Right lobe of liver (tissue), 6 donors: ENCODE measurements at regions not wholly inside any gene's neighbourhood (a gene's known extent, or its start where the extent isn't known, plus 50 kb on each side); places are given as distances from the start of the nearest gene placed in this dataset.
A peak's percentile ranks its signal among the peaks of the same experiment; 100 is the strongest.

Source experiments
- ATAC-seq, 4 donors: fragments of 200-7000 bp; cut with Tn5 transposase; one replicate each; pipeline ENCODE4 v1.9.1; 2020; ENCODE audit warnings: mild to moderate bottlenecking in 4 of 4, moderate library complexity in 4 of 4
- DNase-seq, 3 donors: peaks; one replicate each; pipeline ENCODE4 v3.0.0-alpha.2; 2020
- H3K27ac ChIP-seq, 3 donors: fragments of 200-600 bp; one replicate each; pipeline ENCODE4 v1.8.0; 2022
- H3K27me3 ChIP-seq, 2 donors: fragments of 200-600 bp; one replicate each; pipeline ENCODE4 v1.8.0; 2022
- H3K36me3 ChIP-seq, 4 donors: fragments of 200-600 bp; sonication (generic) in 1 of 4; one replicate each; pipeline versions ENCODE4 v1.5.1 to v1.8.0; 2017 to 2022; ENCODE audit warnings: control low read depth in 1 of 4
- H3K4me1 ChIP-seq, 4 donors: fragments of 200-600 bp; sonication (generic) in 1 of 4; one replicate each; pipeline versions ENCODE4 v1.5.1 to v1.8.0; 2017 to 2022; ENCODE audit warnings: control low read depth in 1 of 4
- H3K4me3 ChIP-seq, 3 donors: fragments of 200-600 bp; one replicate each; pipeline ENCODE4 v1.8.0; 2022
- H3K9me3 ChIP-seq, 4 donors: fragments of 200-600 bp; sonication (generic) in 1 of 4; one replicate each; pipeline versions ENCODE4 v1.5.1 to v1.8.0; 2017 to 2022; ENCODE audit warnings: control low read depth in 1 of 4
- POLR2A ChIP-seq: fragments of 450-650 bp; IDR thresholded peaks from one replicate; pipeline ENCODE4 v1.6.1; 2017; ENCODE audit warnings: antibody characterized with exemption, mild to moderate bottlenecking
- WGBS: methylation state at CpG from one replicate; pipeline ENCODE4 v1.1.6; 2018; ENCODE audit warnings: low coverage, low lambda C conversion rate; ENCODE audit not compliant: insufficient coverage; ENCODE audit errors: missing lambda C conversion rate; 5-methylcytosine and 5-hydroxymethylcytosine counted together
- intact Hi-C, 2 donors: fragments of 100-400 bp; cut with DNase I; formaldehyde crosslinking; loops; one replicate each; pipeline versions ENCODE4 v1.11.2 to v1.14.1; 2022
- TF ChIP-seq, protein P1 (sequence below), 4 donors: fragments of 200-600 bp in 3 of 4; fragments of 450-650 bp in 1 of 4; IDR thresholded peaks; one replicate each; pipeline versions ENCODE4 v1.5.1 to v1.8.0; 2016 to 2022; ENCODE audit warnings: antibody characterized with exemption in 4 of 4, mild to moderate bottlenecking in 2 of 4
- donor health status: DM: no; HTN: yes; CAD: no.
- donor health status: DM: no; HTN: no; CAD: no.
- donor health status: DM: no; HTN: no; CAD: no.
- donor health status: DM: no; HTN: yes; CAD: no.
- donor health status: DM: no; HTN: yes; CAD: no.

DNA sequence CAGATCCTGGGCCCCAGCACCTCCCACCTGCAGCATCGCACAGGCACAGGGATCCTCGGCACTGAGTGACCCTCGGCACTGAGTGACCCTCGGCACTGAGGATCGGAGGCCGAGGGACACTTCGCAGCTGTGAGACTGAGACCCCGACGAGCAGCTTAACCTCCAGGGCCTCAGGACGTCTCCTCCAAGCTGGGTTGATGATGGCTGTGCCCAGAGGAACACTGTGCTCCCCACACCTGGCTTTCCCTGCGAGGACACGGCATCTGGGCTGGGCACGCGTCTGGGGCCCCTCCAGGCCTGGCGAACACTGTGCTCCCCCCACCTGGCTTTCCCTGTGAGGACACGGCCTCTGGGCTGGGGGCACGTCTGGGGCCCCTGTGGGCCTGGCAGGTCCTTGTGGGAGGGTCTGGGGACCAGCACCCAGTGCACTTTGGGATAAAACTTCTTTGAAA is 158.3 kb upstream of the PPP2R2D start:
- intact Hi-C loops = no loop called here
- no CpG with 5 or more reads among the region's 17 CpGs for WGBS
- Histone ChIP-seq H3K36me3 (no peaks in the 10 kb centered on the region), H3K4me3 (no peak overlapping the region), H3K9me3 (no peaks in the 10 kb centered on the region), H3K27ac (no peak overlapping the region), H3K4me1 (no peaks in the 10 kb centered on the region), H3K27me3 (no peaks in the 10 kb centered on the region)
- DNase-seq = peak in 1 of 3 donors; percentile 40
- no peak for ATAC-seq
- TF ChIP-seq POLR2A = no peak

DNA sequence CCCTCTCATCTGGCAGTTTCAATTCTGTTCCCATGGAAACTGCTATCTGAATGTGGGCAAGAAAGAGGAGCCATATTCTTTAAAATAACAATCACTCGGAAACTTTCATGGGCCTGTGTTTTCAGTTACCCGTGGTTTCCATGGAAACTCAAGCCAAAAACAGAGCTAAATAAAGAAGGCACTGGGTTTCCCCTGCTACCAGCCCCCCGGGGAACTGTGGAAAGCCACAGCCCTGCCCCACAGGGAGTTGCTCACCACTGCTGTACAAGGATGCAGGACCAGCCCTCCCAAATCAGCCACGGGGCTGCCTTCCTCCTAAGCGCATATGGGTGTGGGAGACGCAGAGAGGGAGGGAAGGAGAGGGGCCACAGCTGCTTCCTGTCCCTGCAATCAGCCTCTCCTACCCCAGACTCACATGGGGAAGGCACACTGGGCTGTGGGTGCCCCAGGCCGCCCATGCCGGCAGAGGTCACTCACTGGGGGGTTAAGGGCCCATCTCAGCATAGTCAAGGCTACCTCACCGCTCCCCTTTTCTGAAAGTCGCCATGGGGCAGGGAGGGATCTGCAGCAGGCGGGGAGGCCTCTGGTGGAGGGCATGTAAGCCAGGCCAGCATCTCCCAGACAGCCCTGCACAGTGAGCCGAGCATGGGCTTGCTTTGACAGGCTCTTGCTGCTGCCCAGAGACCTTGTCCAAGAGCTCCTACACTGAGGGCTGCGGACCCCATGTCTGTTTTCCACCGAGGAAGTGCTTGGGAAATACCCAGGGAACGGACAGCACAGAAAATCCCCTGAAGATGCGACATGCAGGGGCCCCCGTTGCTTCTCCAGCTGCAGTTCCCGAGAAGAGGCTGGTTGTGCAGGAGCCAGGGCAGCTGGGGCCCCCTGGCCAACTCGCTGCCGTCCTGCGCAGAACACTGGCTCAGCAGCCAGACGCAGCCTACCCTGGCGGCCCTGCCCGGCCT is 157.3 kb upstream of the PPP2R2D start:
- TF ChIP-seq, protein P1, sequence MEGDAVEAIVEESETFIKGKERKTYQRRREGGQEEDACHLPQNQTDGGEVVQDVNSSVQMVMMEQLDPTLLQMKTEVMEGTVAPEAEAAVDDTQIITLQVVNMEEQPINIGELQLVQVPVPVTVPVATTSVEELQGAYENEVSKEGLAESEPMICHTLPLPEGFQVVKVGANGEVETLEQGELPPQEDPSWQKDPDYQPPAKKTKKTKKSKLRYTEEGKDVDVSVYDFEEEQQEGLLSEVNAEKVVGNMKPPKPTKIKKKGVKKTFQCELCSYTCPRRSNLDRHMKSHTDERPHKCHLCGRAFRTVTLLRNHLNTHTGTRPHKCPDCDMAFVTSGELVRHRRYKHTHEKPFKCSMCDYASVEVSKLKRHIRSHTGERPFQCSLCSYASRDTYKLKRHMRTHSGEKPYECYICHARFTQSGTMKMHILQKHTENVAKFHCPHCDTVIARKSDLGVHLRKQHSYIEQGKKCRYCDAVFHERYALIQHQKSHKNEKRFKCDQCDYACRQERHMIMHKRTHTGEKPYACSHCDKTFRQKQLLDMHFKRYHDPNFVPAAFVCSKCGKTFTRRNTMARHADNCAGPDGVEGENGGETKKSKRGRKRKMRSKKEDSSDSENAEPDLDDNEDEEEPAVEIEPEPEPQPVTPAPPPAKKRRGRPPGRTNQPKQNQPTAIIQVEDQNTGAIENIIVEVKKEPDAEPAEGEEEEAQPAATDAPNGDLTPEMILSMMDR (IDR thresholded peaks at IDR 0.05) = no peak
- no peak for TF ChIP-seq POLR2A
- Histone ChIP-seq H3K36me3 (no peaks in the 10 kb centered on the region), H3K4me3 (no peak overlapping the region), H3K9me3 (no peaks in the 10 kb centered on the region), H3K27ac (no peak overlapping the region), H3K27me3 (no peaks in the 10 kb centered on the region), H3K4me1 (no peaks in the 10 kb centered on the region)
- ATAC-seq (no peak), DNase-seq (no peak)
- intact Hi-C loops = no loop called here
- 41% methylated on average over 10 of the region's 24 CpGs for WGBS

DNA sequence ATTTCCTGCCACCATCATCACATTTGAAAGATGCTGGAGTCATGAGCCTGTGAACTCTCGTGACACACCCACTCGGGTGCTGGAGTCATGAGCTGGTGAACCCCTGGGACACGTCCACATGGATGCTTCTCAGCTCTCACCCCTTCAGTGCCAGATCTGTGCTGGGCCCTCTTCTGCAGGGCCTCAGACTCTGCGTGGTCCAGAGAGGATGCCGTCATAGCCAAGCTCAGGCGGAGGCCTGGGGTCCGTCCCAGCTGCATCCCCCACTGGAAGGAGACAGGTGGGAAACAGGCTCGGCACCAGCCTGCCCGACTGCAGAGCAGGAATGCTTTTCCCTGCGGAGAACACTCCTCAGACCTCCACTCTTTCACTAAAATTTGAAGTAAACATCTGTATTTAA is 156.5 kb upstream of the PPP2R2D start:
- WGBS = 66% methylated on average over 6 of the region's 10 CpGs
- TF ChIP-seq POLR2A = no peak
- H3K27ac ChIP-seq = no peak overlapping the region
- no peaks in the 10 kb centered on the region for H3K36me3 ChIP-seq
- no peaks in the 10 kb centered on the region for H3K4me1 ChIP-seq
- no peaks in the 10 kb centered on the region for H3K27me3 ChIP-seq
- no peak overlapping the region for H3K4me3 ChIP-seq
- no peak for DNase-seq
- H3K9me3 ChIP-seq = no peaks in the 10 kb centered on the region
- intact Hi-C loops = no loop called here
- ATAC-seq = no peak

DNA sequence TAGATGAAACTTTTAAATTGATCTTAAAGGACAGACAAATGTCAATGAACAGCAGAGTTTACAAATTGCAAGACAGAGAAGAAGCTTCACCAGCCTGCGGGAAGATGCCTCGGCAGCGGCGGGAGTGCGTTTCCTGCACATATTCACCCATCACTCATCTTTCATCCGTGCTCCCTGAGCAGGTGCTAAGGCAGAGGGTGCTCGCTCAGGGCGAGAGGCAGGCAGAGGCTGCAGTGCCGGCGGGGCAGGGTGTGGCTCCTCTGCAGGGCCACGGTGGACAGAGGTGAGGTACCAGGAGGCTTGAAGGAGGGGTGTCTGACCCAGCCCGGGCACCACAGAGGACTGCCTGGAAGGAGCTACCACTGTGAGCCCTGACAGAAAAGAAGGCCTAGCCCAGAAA is 155.2 kb upstream of the PPP2R2D start:
- TF ChIP-seq, protein P1 (IDR thresholded peaks at IDR 0.05) = no peak
- no peak for TF ChIP-seq POLR2A
- Histone ChIP-seq H3K4me1 (no peaks in the 10 kb centered on the region), H3K27me3 (no peaks in the 10 kb centered on the region), H3K27ac (no peak overlapping the region), H3K36me3 (no peaks in the 10 kb centered on the region), H3K9me3 (no peaks in the 10 kb centered on the region), H3K4me3 (no peak overlapping the region)
- no peak for ATAC-seq
- DNase-seq = peak in 1 of 3 donors; percentile 42
- intact Hi-C loops = no loop called here
- WGBS = 86% methylated on average over 11 of the region's 12 CpGs

DNA sequence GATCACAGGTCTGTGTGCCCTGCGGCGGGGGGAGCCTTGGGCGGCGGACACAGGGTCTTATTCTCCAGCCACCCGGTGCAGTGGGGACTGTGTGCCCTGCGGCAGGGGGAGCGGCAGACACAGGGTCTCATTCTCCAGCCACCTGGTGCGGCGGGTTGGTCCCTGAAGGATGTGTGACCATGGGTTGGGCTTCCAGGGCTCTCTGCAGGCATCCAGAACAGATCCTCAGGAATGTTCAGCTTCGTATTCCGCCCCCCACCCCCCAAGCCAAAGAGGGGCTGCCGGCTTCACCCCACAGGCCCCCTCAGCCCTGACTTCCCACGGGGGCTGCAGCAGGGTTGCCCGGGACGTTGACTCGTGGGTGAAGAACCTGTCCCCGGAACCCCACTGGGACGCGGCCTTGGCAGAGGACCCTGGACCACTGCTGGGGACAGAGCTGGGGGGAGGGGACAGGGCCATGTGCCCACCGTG is 154.5 kb upstream of the PPP2R2D start:
- DNase-seq (peak in 1 of 3 donors; percentile 46), ATAC-seq (no peak)
- H3K36me3 ChIP-seq = no peaks in the 10 kb centered on the region
- H3K27ac ChIP-seq = no peak overlapping the region
- H3K9me3 ChIP-seq = no peaks in the 10 kb centered on the region
- no peaks in the 10 kb centered on the region for H3K4me1 ChIP-seq
- WGBS = 79% methylated on average over 6 of the region's 20 CpGs
- H3K27me3 ChIP-seq = no peaks in the 10 kb centered on the region
- no peak overlapping the region for H3K4me3 ChIP-seq
- TF ChIP-seq POLR2A = no peak
- TF ChIP-seq, protein P1 (IDR thresholded peaks at IDR 0.05) = no peak
- intact Hi-C loops = no loop called here
